ENCODE measurements at regions not wholly inside any gene's neighbourhood (a gene's known extent, or its start where the extent isn't known, plus 50 kb on each side); places are given as distances from the start of the nearest gene placed in this dataset.

DNA sequence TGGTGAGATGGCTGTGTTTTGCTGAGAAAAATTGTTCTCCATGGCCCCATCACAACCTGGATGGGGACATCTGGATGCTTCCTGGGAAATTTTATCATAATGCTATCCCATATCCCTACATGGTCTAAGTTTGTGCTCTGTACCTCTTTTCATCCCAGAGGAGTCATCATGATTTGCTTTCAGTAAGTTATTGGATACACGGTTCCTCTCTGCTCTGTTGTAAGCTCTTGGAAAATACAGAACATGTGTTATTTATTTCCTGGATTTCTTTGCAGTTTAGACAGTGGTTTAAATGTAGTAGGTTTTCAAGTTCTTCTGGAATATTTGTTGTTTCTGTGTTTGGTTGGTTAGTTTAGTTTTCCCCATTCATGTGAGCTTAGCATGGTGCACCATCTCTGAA lies 129.2 kb upstream of the ECI2 start:
- TF ChIP-seq, protein P1, sequence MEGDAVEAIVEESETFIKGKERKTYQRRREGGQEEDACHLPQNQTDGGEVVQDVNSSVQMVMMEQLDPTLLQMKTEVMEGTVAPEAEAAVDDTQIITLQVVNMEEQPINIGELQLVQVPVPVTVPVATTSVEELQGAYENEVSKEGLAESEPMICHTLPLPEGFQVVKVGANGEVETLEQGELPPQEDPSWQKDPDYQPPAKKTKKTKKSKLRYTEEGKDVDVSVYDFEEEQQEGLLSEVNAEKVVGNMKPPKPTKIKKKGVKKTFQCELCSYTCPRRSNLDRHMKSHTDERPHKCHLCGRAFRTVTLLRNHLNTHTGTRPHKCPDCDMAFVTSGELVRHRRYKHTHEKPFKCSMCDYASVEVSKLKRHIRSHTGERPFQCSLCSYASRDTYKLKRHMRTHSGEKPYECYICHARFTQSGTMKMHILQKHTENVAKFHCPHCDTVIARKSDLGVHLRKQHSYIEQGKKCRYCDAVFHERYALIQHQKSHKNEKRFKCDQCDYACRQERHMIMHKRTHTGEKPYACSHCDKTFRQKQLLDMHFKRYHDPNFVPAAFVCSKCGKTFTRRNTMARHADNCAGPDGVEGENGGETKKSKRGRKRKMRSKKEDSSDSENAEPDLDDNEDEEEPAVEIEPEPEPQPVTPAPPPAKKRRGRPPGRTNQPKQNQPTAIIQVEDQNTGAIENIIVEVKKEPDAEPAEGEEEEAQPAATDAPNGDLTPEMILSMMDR (IDR thresholded peaks at IDR 0.05; ENCODE audit: insufficient read depth, low read length, severe bottlenecking): no peak
- FAIRE-seq (no peak), DNase-seq (ENCODE audit: low read depth) (no peak)

GRCh38 chr6:4264081-4264480 lies 128.7 kb upstream of the ECI2 start:
- no peak overlapping the region for H3K4me3 ChIP-seq (ENCODE audit: low read depth, low read length)
- no peak for DNase-seq (ENCODE audit: low read depth)
- no peak for FAIRE-seq
- no peaks in the 10 kb centered on the region for H3K36me3 ChIP-seq (ENCODE audit: control insufficient read depth, insufficient read depth, low read length)
- no peaks in the 10 kb centered on the region for H3K27me3 ChIP-seq (ENCODE audit: control insufficient read depth, insufficient read depth, low read length)
- TF ChIP-seq, protein P1 (IDR thresholded peaks at IDR 0.05; ENCODE audit: insufficient read depth, low read length, severe bottlenecking): no peak

More for the DNA sequence above, 129.2 kb upstream of the ECI2 start:
- no peaks in the 10 kb centered on the region for H3K36me3 ChIP-seq (ENCODE audit: control insufficient read depth, insufficient read depth, low read length)
- no peak overlapping the region for H3K4me3 ChIP-seq (ENCODE audit: low read depth, low read length)
- no peaks in the 10 kb centered on the region for H3K27me3 ChIP-seq (ENCODE audit: control insufficient read depth, insufficient read depth, low read length)

GRCh38 chr6:4262526-4262925 lies 127.2 kb upstream of the ECI2 start:
- DNase-seq (ENCODE audit: low read depth) (no peak), FAIRE-seq (no peak)
- TF ChIP-seq, protein P1 (IDR thresholded peaks at IDR 0.05; ENCODE audit: insufficient read depth, low read length, severe bottlenecking): no peak
- Histone ChIP-seq H3K4me3 (ENCODE audit: low read depth, low read length) (no peak overlapping the region), H3K36me3 (ENCODE audit: control insufficient read depth, insufficient read depth, low read length) (no peaks in the 10 kb centered on the region), H3K27me3 (ENCODE audit: control insufficient read depth, insufficient read depth, low read length) (no peaks in the 10 kb centered on the region)

GRCh38 chr6:4259391-4259790 lies 124.0 kb upstream of the ECI2 start:
- Histone ChIP-seq H3K27me3 (ENCODE audit: control insufficient read depth, insufficient read depth, low read length) (no peaks in the 10 kb centered on the region), H3K36me3 (ENCODE audit: control insufficient read depth, insufficient read depth, low read length) (no peaks in the 10 kb centered on the region), H3K4me3 (ENCODE audit: low read depth, low read length) (no peak overlapping the region)
- FAIRE-seq: no peak
- TF ChIP-seq, protein P1 (IDR thresholded peaks at IDR 0.05; ENCODE audit: insufficient read depth, low read length, severe bottlenecking): no peak
- DNase-seq (ENCODE audit: low read depth): peak; percentile 84

DNA sequence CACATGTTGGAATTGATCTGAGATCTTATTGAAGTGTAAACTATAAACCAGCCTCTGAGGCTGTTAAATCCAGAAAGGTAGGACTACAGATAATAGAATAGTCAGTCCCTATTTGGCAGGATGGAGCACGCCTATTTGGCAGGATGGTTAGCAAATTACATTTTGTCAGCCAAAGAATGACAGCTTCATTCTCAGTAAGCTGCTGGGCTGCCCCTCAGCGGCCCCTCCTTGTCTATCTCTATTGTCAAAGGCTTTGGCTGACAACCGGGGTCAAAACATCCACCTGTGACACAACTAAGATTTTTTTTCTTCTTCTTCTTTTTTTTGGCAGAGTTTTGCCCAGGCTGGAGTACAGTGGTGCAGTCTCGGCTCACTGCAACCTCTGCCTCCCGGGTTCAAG lies 123.4 kb upstream of the ECI2 start:
- TF ChIP-seq, protein P1 (IDR thresholded peaks at IDR 0.05; ENCODE audit: insufficient read depth, low read length, severe bottlenecking): no peak
- no peaks in the 10 kb centered on the region for H3K36me3 ChIP-seq (ENCODE audit: control insufficient read depth, insufficient read depth, low read length)
- no peaks in the 10 kb centered on the region for H3K27me3 ChIP-seq (ENCODE audit: control insufficient read depth, insufficient read depth, low read length)
- no peak overlapping the region for H3K4me3 ChIP-seq (ENCODE audit: low read depth, low read length)
- peak; percentile 23 for DNase-seq (ENCODE audit: low read depth)
- FAIRE-seq: no peak

DNA sequence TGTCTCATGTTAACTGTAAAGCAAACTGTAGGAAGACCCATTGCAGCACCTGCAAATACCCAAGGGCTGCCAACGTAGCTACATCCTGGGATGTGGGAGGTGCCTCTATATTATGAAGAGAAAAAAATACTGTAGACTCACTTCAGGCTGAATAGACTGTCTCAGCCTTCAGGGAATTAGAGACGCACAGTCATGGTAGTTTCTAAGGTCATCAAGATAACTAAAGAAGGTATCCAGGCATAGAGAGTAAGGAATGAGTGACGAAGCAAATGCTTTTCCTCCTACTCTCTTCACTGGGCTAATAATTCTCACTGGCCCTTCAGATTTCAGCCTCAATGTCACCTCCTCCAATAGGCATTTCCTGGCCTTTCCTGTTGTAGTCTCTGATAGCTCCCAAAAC lies 121.6 kb upstream of the ECI2 start:
- H3K4me3 ChIP-seq (ENCODE audit: low read depth, low read length): no peak overlapping the region
- DNase-seq (ENCODE audit: low read depth): no peak
- TF ChIP-seq, protein P1 (IDR thresholded peaks at IDR 0.05; ENCODE audit: insufficient read depth, low read length, severe bottlenecking): no peak
- FAIRE-seq: no peak
- no peaks in the 10 kb centered on the region for H3K36me3 ChIP-seq (ENCODE audit: control insufficient read depth, insufficient read depth, low read length)
- no peaks in the 10 kb centered on the region for H3K27me3 ChIP-seq (ENCODE audit: control insufficient read depth, insufficient read depth, low read length)

All from bronchial epithelial cell (primary cell).